HEK293 (cell line): ENCODE measurements at regions not wholly inside any gene's neighbourhood (a gene's known extent, or its start where the extent isn't known, plus 50 kb on each side); places are given as distances from the start of the nearest gene placed in this dataset.

Source experiments
- CTCF ChIA-PET: fragments of 350-600 bp; formaldehyde crosslinking; extraction: SDS; loops from one replicate; lab custom pipeline; 2021; ENCODE audit warnings: antibody characterized with exemption; lab: Yijun Ruan, JAX
- POLR2A ChIA-PET: fragments of 300-600 bp; formaldehyde crosslinking; extraction: SDS; loops from one replicate; lab custom pipeline; 2020; ENCODE audit warnings: antibody characterized with exemption, inconsistent platforms; lab: Yijun Ruan, JAX
- H3K27ac ChIP-seq: fragments of 200-500 bp; sonication (Bioruptor generic); 2 replicates; pipeline ENCODE4 v1.5.1; 2014; ENCODE audit warnings: low read depth, low read length, control low read depth, inconsistent platforms; ENCODE audit errors: extremely low read depth
- H3K36me3 ChIP-seq, 2 experiments: fragments of 200-500 bp in 1 of 2; sonication (Bioruptor generic) in 1 of 2; 1 replicate in 1 of 2; 2 replicates in 1 of 2; pipeline ENCODE4 v1.5.1; 2014 to 2017; ENCODE audit warnings: inconsistent platforms in 2 of 2, low read length in 2 of 2; ENCODE audit not compliant: control insufficient read depth in 2 of 2, insufficient read depth in 1 of 2
- H3K4me1 ChIP-seq: fragments of 200-500 bp; sonication (Bioruptor generic); 2 replicates; pipeline ENCODE4 v1.5.1; 2014; ENCODE audit warnings: mild to moderate bottlenecking, low read length, inconsistent platforms; ENCODE audit not compliant: control insufficient read depth, insufficient read depth
- H3K4me3 ChIP-seq: 2 replicates; pipeline ENCODE4 v1.5.1; 2011; ENCODE audit warnings: low read depth, mild to moderate bottlenecking, control low read depth, low read length, moderate library complexity
- H3K9me3 ChIP-seq: fragments of 200-500 bp; sonication (Bioruptor generic); 2 replicates; pipeline ENCODE4 v1.5.1; 2014; ENCODE audit warnings: low read depth, low read length, inconsistent platforms; ENCODE audit not compliant: control insufficient read depth, insufficient read depth
- ZBTB17 ChIP-seq: fragments of 450-650 bp; formaldehyde crosslinking; IDR thresholded peaks from 2 replicates; pipeline ENCODE4 v1.5.1; 2016; ENCODE audit warnings: missing biosample characterization, missing genetic modification characterization
- ZNF175 ChIP-seq: fragments of 450-650 bp; formaldehyde crosslinking; IDR thresholded peaks from 2 replicates; pipeline ENCODE4 v1.5.1; 2016; ENCODE audit warnings: missing biosample characterization, missing genetic modification characterization
- ZNF221 ChIP-seq: fragments of 450-650 bp; formaldehyde crosslinking; IDR thresholded peaks from 2 replicates; pipeline ENCODE4 v1.5.1; 2017; ENCODE audit warnings: missing biosample characterization, missing genetic modification characterization, borderline replicate concordance
- ZNF266 ChIP-seq: fragments of 450-650 bp; formaldehyde crosslinking; IDR thresholded peaks from 2 replicates; pipeline ENCODE4 v1.5.1; 2016; ENCODE audit warnings: missing biosample characterization, missing genetic modification characterization, low read depth
- ZNF292 ChIP-seq: fragments of 450-650 bp; formaldehyde crosslinking; IDR thresholded peaks from 2 replicates; pipeline ENCODE4 v1.5.1; 2016; ENCODE audit warnings: low read depth, missing biosample characterization, missing genetic modification characterization, borderline replicate concordance
- ZNF366 ChIP-seq: fragments of 450-650 bp; formaldehyde crosslinking; conservative IDR thresholded peaks from 2 replicates; pipeline ENCODE4 v1.5.1; 2016; ENCODE audit warnings: missing biosample characterization, missing genetic modification characterization
- ZNF391 ChIP-seq: fragments of 450-650 bp; formaldehyde crosslinking; IDR thresholded peaks from 2 replicates; pipeline ENCODE4 v1.5.1; 2016; ENCODE audit warnings: low read depth, missing biosample characterization, missing genetic modification characterization, borderline replicate concordance
- ZNF48 ChIP-seq: fragments of 450-650 bp; formaldehyde crosslinking; IDR thresholded peaks from 2 replicates; pipeline ENCODE4 v1.5.1; 2016; ENCODE audit warnings: missing biosample characterization, missing genetic modification characterization
- ZNF843 ChIP-seq: fragments of 450-650 bp; formaldehyde crosslinking; IDR thresholded peaks from 2 replicates; pipeline ENCODE4 v1.5.1; 2016; ENCODE audit warnings: missing biosample characterization, missing genetic modification characterization
- ZSCAN23 ChIP-seq: fragments of 450-650 bp; formaldehyde crosslinking; IDR thresholded peaks from 2 replicates; pipeline ENCODE4 v1.5.1; 2016; ENCODE audit warnings: missing biosample characterization, missing genetic modification characterization
- TF ChIP-seq, protein P1 (sequence below): fragments of 450-650 bp; formaldehyde crosslinking; IDR thresholded peaks from 2 replicates; pipeline ENCODE4 v1.5.1; 2016; ENCODE audit warnings: missing biosample characterization, missing genetic modification characterization, low read depth
- TF ChIP-seq, protein P2 (sequence below): fragments of 450-650 bp; formaldehyde crosslinking; IDR thresholded peaks from 2 replicates; pipeline ENCODE4 v1.5.1; 2016; ENCODE audit warnings: missing biosample characterization, missing genetic modification characterization
- TF ChIP-seq, protein P3 (sequence below): fragments of 450-650 bp; formaldehyde crosslinking; IDR thresholded peaks from 2 replicates; pipeline ENCODE4 v1.5.0; 2017; ENCODE audit warnings: missing biosample characterization, missing genetic modification characterization, borderline replicate concordance
- TF ChIP-seq, protein P4 (sequence below): fragments of 450-650 bp; formaldehyde crosslinking; IDR thresholded peaks from 2 replicates; pipeline ENCODE4 v1.5.1; 2016; ENCODE audit warnings: missing biosample characterization, missing genetic modification characterization
- TF ChIP-seq, protein P5 (sequence below): fragments of 450-650 bp; formaldehyde crosslinking; IDR thresholded peaks from 2 replicates; pipeline ENCODE4 v1.5.1; 2016; ENCODE audit warnings: missing biosample characterization, missing genetic modification characterization

DNA sequence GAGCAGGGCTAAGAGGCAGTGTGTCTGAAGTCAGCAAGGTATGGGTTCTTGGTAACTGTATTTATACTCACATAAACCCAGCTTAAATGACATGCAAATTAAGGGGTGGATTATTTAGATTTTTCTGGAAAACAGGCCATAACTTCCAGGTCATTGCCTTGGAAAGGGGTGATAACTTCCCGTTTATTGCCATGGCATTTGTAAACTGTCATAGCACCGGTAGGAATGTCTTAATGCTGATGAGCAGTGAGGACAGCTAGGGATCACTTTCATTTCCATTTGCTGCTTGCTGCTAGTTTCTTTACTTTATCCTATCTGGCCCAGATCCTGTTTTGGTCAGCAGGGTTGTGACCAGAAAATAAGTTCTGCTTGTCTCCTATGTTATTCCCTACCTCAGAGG, 1336.7 kb downstream of the CDH11 start (continued):
- TF ChIP-seq, protein P1, sequence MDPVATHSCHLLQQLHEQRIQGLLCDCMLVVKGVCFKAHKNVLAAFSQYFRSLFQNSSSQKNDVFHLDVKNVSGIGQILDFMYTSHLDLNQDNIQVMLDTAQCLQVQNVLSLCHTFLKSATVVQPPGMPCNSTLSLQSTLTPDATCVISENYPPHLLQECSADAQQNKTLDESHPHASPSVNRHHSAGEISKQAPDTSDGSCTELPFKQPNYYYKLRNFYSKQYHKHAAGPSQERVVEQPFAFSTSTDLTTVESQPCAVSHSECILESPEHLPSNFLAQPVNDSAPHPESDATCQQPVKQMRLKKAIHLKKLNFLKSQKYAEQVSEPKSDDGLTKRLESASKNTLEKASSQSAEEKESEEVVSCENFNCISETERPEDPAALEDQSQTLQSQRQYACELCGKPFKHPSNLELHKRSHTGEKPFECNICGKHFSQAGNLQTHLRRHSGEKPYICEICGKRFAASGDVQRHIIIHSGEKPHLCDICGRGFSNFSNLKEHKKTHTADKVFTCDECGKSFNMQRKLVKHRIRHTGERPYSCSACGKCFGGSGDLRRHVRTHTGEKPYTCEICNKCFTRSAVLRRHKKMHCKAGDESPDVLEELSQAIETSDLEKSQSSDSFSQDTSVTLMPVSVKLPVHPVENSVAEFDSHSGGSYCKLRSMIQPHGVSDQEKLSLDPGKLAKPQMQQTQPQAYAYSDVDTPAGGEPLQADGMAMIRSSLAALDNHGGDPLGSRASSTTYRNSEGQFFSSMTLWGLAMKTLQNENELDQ (tag by site-specific recombination) = no peak
- TF ChIP-seq ZBTB17 (tag by site-specific recombination) = no peak

DNA sequence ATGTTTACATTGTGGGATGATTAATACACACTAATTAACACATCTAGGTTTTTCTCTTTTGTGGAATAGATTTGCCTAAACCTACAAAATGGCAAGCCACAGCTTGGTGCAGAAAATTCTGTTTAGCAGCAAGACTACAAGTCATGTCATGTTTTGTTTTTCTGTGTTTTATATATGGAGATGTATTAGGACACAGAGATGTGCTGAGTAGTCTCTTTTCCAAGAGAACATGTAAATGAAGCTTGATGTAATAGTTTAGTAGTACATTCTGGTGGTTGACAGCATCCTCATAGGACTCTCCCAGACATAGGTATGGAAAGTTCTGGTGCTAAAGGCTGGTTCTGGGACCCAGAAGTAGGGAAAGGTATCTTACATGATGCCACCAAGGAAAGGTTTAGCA, 1345.4 kb downstream of the CDH11 start:
- POLR2A ChIA-PET = no interaction called here
- no peaks in the 10 kb centered on the region for H3K9me3 ChIP-seq

DNA sequence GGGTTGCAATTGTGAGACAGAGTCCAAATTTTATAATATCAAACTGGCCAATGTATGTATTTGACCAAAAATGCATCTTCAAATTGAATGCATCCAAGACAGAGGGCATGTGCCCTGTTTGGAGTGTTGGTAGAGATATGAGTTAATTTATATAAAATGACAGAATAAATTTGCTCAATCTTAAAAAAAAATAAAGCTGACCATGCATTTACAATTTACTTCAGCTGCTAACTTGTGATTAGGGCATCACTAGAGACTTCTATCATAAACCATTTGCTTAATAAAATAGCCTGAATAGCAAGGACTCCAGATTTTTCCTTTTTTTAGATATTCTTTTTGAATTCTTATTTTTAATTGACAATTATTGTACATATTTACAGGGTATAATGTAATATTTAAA, 1345.8 kb downstream of the CDH11 start:
- TF ChIP-seq, protein P2, sequence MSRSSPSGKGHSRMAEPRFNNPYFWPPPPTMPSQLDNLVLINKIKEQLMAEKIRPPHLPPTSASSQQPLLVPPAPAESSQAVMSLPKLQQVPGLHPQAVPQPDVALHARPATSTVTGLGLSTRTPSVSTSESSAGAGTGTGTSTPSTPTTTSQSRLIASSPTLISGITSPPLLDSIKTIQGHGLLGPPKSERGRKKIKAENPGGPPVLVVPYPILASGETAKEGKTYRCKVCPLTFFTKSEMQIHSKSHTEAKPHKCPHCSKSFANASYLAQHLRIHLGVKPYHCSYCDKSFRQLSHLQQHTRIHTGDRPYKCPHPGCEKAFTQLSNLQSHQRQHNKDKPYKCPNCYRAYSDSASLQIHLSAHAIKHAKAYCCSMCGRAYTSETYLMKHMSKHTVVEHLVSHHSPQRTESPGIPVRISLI (tag by site-specific recombination) = no peak
- TF ChIP-seq ZNF843 (tag by site-specific recombination) = no peak
- TF ChIP-seq, protein P3, sequence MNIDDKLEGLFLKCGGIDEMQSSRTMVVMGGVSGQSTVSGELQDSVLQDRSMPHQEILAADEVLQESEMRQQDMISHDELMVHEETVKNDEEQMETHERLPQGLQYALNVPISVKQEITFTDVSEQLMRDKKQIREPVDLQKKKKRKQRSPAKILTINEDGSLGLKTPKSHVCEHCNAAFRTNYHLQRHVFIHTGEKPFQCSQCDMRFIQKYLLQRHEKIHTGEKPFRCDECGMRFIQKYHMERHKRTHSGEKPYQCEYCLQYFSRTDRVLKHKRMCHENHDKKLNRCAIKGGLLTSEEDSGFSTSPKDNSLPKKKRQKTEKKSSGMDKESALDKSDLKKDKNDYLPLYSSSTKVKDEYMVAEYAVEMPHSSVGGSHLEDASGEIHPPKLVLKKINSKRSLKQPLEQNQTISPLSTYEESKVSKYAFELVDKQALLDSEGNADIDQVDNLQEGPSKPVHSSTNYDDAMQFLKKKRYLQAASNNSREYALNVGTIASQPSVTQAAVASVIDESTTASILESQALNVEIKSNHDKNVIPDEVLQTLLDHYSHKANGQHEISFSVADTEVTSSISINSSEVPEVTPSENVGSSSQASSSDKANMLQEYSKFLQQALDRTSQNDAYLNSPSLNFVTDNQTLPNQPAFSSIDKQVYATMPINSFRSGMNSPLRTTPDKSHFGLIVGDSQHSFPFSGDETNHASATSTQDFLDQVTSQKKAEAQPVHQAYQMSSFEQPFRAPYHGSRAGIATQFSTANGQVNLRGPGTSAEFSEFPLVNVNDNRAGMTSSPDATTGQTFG (tag by site-specific recombination) = no peak
- TF ChIP-seq, all 188 proteins: peak for 0
- ChIA-PET CTCF (interaction anchor here (0.6 kb wide), 1 partner anchor 164 kb away, joined by 3 read pairs; no protein-coding TSS in a partner anchor), POLR2A (no interaction called here)
- Histone ChIP-seq H3K9me3 (no peaks in the 10 kb centered on the region), H3K36me3 (no peaks in the 10 kb centered on the region), H3K4me1 (no peaks in the 10 kb centered on the region), H3K27ac (no peak overlapping the region), H3K4me3 (no peak overlapping the region)

More for the DNA sequence above, 1345.4 kb downstream of the CDH11 start:
- no peaks in the 10 kb centered on the region for H3K36me3 ChIP-seq
- TF ChIP-seq ZNF175 (tag by site-specific recombination) (no peak), ZNF391 (tag by site-specific recombination) (no peak), ZNF366 (tag by site-specific recombination) (no peak), ZSCAN23 (no peak), ZNF266 (no peak), ZNF292 (tag by site-specific recombination) (no peak), ZNF221 (tag by site-specific recombination) (no peak), ZNF48 (tag by site-specific recombination) (no peak)
- TF ChIP-seq, protein P4, sequence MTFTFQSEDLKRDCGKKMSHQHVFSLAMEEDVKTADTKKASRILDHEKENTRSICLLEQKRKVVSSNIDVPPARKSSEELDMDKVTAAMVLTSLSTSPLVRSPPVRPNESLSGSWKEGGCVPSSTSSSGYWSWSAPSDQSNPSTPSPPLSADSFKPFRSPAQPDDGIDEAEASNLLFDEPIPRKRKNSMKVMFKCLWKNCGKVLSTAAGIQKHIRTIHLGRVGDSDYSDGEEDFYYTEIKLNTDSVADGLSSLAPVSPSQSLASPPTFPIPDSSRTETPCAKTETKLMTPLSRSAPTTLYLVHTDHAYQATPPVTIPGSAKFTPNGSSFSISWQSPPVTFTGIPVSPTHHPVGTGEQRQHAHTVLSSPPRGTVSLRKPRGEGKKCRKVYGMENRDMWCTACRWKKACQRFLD = no peak
- TF ChIP-seq, protein P5, sequence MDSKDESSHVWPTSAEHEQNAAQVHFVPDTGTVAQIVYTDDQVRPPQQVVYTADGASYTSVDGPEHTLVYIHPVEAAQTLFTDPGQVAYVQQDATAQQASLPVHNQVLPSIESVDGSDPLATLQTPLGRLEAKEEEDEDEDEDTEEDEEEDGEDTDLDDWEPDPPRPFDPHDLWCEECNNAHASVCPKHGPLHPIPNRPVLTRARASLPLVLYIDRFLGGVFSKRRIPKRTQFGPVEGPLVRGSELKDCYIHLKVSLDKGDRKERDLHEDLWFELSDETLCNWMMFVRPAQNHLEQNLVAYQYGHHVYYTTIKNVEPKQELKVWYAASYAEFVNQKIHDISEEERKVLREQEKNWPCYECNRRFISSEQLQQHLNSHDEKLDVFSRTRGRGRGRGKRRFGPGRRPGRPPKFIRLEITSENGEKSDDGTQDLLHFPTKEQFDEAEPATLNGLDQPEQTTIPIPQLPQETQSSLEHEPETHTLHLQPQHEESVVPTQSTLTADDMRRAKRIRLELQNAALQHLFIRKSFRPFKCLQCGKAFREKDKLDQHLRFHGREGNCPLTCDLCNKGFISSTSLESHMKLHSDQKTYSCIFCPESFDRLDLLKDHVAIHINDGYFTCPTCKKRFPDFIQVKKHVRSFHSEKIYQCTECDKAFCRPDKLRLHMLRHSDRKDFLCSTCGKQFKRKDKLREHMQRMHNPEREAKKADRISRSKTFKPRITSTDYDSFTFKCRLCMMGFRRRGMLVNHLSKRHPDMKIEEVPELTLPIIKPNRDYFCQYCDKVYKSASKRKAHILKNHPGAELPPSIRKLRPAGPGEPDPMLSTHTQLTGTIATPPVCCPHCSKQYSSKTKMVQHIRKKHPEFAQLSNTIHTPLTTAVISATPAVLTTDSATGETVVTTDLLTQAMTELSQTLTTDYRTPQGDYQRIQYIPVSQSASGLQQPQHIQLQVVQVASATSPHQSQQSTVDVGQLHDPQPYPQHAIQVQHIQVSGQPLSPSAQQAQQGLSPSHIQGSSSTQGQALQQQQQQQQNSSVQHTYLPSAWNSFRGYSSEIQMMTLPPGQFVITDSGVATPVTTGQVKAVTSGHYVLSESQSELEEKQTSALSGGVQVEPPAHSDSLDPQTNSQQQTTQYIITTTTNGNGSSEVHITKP (tag by site-specific recombination) = no peak
- no peaks in the 10 kb centered on the region for H3K4me1 ChIP-seq
- no peak overlapping the region for H3K4me3 ChIP-seq
- CTCF ChIA-PET = no interaction called here
- no peak overlapping the region for H3K27ac ChIP-seq
